ENCODE measurements at regions not wholly inside any gene's neighbourhood (a gene's known extent, or its start where the extent isn't known, plus 50 kb on each side); places are given as distances from the start of the nearest gene placed in this dataset.

GRCh38 chr2:23301136-23301535 lies 83.8 kb upstream of the KLHL29 start:
- Histone ChIP-seq H3K4me2 (ENCODE audit: low read length) (no peak overlapping the region), H3K27ac (ENCODE audit: low read depth, low read length) (no peak overlapping the region), H3K36me3 (ENCODE audit: control insufficient read depth in 1 of 2, insufficient read depth in 2 of 2, low read length in 2 of 2) (no peaks in the 10 kb centered on the region), H3K4me3 (replicated peaks in 1 of 2; ENCODE audit: low read depth in 1 of 2, low read length in 2 of 2) (no peak overlapping the region), H3K9ac (ENCODE audit: low read length) (no peak overlapping the region), H3K27me3 (ENCODE audit: insufficient read depth, low read length) (peaks cover 54% of the 10 kb centered on the region), H3K9me2 (ENCODE audit: insufficient read depth) (no peaks in the 10 kb centered on the region), H3K4me1 (ENCODE audit: control insufficient read depth in 1 of 2, insufficient read depth in 2 of 2, low read length in 2 of 2) (no peaks in the 10 kb centered on the region), H2AFZ (ENCODE audit: low read depth, low read length, poor library complexity, severe bottlenecking) (no peak overlapping the region), H4K20me1 (ENCODE audit: insufficient read depth) (no peaks in the 10 kb centered on the region; the same call in 1 of the 2 replicates), H3K9me3 (ENCODE audit: control insufficient read depth in 1 of 2, insufficient read depth in 1 of 2, low read depth in 1 of 2, low read length in 2 of 2) (no peaks in the 10 kb centered on the region), H3K79me2 (ENCODE audit: insufficient read depth, low read length) (no peaks in the 10 kb centered on the region)
- RAD21 ChIA-PET (ENCODE audit: low non-redundant PET in 1 of 2, low total read pairs in 2 of 2, uncharacterized antibody in 2 of 2, unreplicated experiment in 2 of 2), result no interaction called here
- intact Hi-C loops (cut with micrococcal nuclease), result no loop called here
- TF ChIP-seq ELF1 (IDR thresholded peaks at IDR 0.05; ENCODE audit: borderline replicate concordance, low read depth) (no peak), SRF (IDR thresholded peaks at IDR 0.05; ENCODE audit: low read depth) (no peak), SP1 (IDR thresholded peaks at IDR 0.05; ENCODE audit: low read depth) (no peak), ZBTB33 (IDR thresholded peaks at IDR 0.05; ENCODE audit: extremely low read depth, insufficient replicate concordance, low read length) (no peak), YY1 (IDR thresholded peaks at IDR 0.05; ENCODE audit: extremely low read depth, insufficient replicate concordance, low read depth, low read length) (no peak), CEBPB (IDR thresholded peaks at IDR 0.05; ENCODE audit: low read depth) (no peak), MAX (IDR thresholded peaks at IDR 0.05) (no peak), ZNF274 (IDR thresholded peaks at IDR 0.05; ENCODE audit: low read depth, low read length) (no peak), POLR2AphosphoS5 (IDR thresholded peaks at IDR 0.05; ENCODE audit: low read depth, low read length) (no peak), EZH2phosphoT487 (IDR thresholded peaks at IDR 0.05; ENCODE audit: borderline replicate concordance) (no peak), JUND (IDR thresholded peaks at IDR 0.05) (no peak), TCF7L2 (IDR thresholded peaks at IDR 0.05; ENCODE audit: borderline replicate concordance, extremely low read depth, insufficient read depth, insufficient read length) (no peak), CBX3 (IDR thresholded peaks at IDR 0.05; ENCODE audit: low read depth) (no peak), FOSL1 (IDR thresholded peaks at IDR 0.05; ENCODE audit: low read depth) (no peak), EGR1 (IDR thresholded peaks at IDR 0.05; ENCODE audit: low read depth) (no peak), EZH2 (IDR thresholded peaks at IDR 0.05) (no peak), POLR2A (IDR thresholded peaks at IDR 0.05; ENCODE audit: borderline replicate concordance, extremely low read depth, insufficient read depth, insufficient read length) (no peak), RAD21 (IDR thresholded peaks at IDR 0.05; ENCODE audit: low read depth) (no peak)
- no peak for ATAC-seq
- POLR2A ChIA-PET, result no interaction called here
- CTCF ChIA-PET, result no interaction called here
- BruUV-seq (replicated peaks), result no TSS peak
- no peak for DNase-seq (ENCODE audit: low read depth, low spot score)
